Adrenal gland (tissue), 9 donors: ENCODE measurements at regions not wholly inside any gene's neighbourhood (a gene's known extent, or its start where the extent isn't known, plus 50 kb on each side); places are given as distances from the start of the nearest gene placed in this dataset.

Experiments
- DNase-seq, 7 donors: peaks; one replicate each; pipeline ENCODE4 v3.0.0-alpha.2; 2019 to 2020
- H3K27ac ChIP-seq, 5 donors: fragments of 200-600 bp; sonication (generic) in 4 of 5; 1 replicate in 3 of 5; 2 replicates in 2 of 5; pipeline versions ENCODE4 v1.5.1 to v1.8.0; 2016 to 2020; ENCODE audit warnings: mild to moderate bottlenecking in 1 of 5
- H3K27me3 ChIP-seq: fragments of 200-600 bp; 2 replicates; pipeline ENCODE4 v1.8.0; 2021
- H3K36me3 ChIP-seq, 2 donors: fragments of 200-600 bp; replicated peaks in 1 of 2; 1 replicate in 1 of 2; 2 replicates in 1 of 2; pipeline versions ENCODE4 v1.5.1 to v1.8.0; 2018 to 2022
- H3K4me1 ChIP-seq, 2 donors: fragments of 200-600 bp; replicated peaks in 1 of 2; 1 replicate in 1 of 2; 2 replicates in 1 of 2; pipeline versions ENCODE4 v1.5.1 to v1.8.0; 2018 to 2021
- H3K4me3 ChIP-seq, 4 donors: fragments of 200-600 bp; sonication (generic) in 3 of 4; one replicate each; pipeline ENCODE4 v1.5.1; 2016 to 2018
- H3K9me3 ChIP-seq, 3 donors: fragments of 200-600 bp; sonication (generic) in 1 of 3; replicated peaks in 1 of 3; 1 replicate in 2 of 3; 2 replicates in 1 of 3; pipeline versions ENCODE4 v1.5.1 to v1.8.0; 2016 to 2021
- CTCF ChIP-seq, 6 experiments: fragments of 450-650 bp in 4 of 6; fragments of 200-600 bp in 2 of 6; sonication (generic) in 1 of 6; IDR thresholded peaks; 1 replicate in 5 of 6; 2 replicates in 1 of 6; pipeline versions ENCODE4 v1.5.1 to v1.8.0; 2016 to 2021; ENCODE audit warnings: antibody characterized with exemption in 6 of 6, mild to moderate bottlenecking in 2 of 6, moderate library complexity in 1 of 6
- POLR2A ChIP-seq, 2 donors: fragments of 450-650 bp; IDR thresholded peaks; one replicate each; pipeline ENCODE4 v1.6.1; 2017; ENCODE audit warnings: antibody characterized with exemption in 2 of 2, mild to moderate bottlenecking in 2 of 2, moderate library complexity in 1 of 2
- WGBS, 4 donors: extraction: QIAGEN DNeasy Blood & Tissue Kit in 2 of 4; methylation state at CpG; one replicate each; pipeline versions ENCODE4 v1.1.5 to v1.1.7; 2013 to 2017; 5-methylcytosine and 5-hydroxymethylcytosine counted together
- intact Hi-C, 2 donors: fragments of 100-400 bp; cut with DNase I; formaldehyde crosslinking; loops; one replicate each; pipeline versions ENCODE4 v1.14.1 to v1.15.0; 2022 to 2023
- donor health status: healthy with polysubstance abuse.
- donor health status: Bipolar disorder and iron deficiency.
- donor health status: DM: yes; HTN: yes; CAD: no.
- donor health status: DM: no; HTN: no; CAD: no.
- donor health status: DM: no; HTN: no; CAD: no.

DNA sequence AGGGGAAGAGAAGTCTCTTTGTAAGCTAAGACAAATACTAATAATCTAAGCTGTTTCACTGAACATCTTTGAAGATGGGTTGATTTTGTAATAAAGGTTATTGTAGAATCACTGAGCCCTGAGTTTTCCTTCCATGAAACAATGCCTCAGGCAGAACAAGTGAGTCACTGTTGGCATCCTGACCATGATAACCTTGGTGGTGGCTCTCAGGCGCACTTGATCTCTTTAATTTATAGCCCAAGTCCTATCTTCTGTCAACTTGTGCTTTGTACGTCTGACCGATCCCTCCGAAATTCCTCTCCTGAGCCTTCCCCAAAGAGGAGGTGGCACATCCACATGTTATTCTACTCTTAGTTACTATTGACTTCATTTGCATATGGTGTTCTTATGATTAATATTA lies 812.9 kb downstream of the REEP3 start:
- no peak for TF ChIP-seq POLR2A (IDR thresholded peaks at IDR 0.05)
- TF ChIP-seq CTCF (IDR thresholded peaks at IDR 0.05) = no peak
- Histone ChIP-seq H3K4me3 (no peak overlapping the region), H3K27me3 (no peaks in the 10 kb centered on the region), H3K36me3 (no peaks in the 10 kb centered on the region), H3K9me3 (no peaks in the 10 kb centered on the region), H3K27ac (no peak overlapping the region), H3K4me1 (no peaks in the 10 kb centered on the region)
- DNase-seq = peak; percentile 47 to 65 (median 59)
- intact Hi-C loops = no loop called here
- whole genome bisulfite sequencing, 4 donors = 48 to 79% (median 55%) methylated on average over 4 of the region's 4 CpGs

- DNase-seq = no peak
- no peaks in the 10 kb centered on the region for H3K4me1 ChIP-seq
- TF ChIP-seq POLR2A (IDR thresholded peaks at IDR 0.05) (no peak), CTCF (IDR thresholded peaks at IDR 0.05) (no peak)
- H3K9me3 ChIP-seq = no peaks in the 10 kb centered on the region
- no peak overlapping the region for H3K4me3 ChIP-seq
- WGBS, 4 donors = 72 to 96% (median 86%) methylated on average over 1 of the region's 1 CpG
- H3K36me3 ChIP-seq = no peaks in the 10 kb centered on the region
- H3K27me3 ChIP-seq = no peaks in the 10 kb centered on the region
- no peak overlapping the region for H3K27ac ChIP-seq
- intact Hi-C loops = no loop called here
Observed at GRCh38 chr10:64344211-64344610, 823.0 kb downstream of the REEP3 start.

GRCh38 chr10:64345856-64346255 lies 824.7 kb downstream of the REEP3 start:
- no peak overlapping the region for H3K27ac ChIP-seq
- H3K36me3 ChIP-seq = no peaks in the 10 kb centered on the region
- no peaks in the 10 kb centered on the region for H3K27me3 ChIP-seq
- no peak for DNase-seq
- H3K4me1 ChIP-seq = no peaks in the 10 kb centered on the region
- TF ChIP-seq POLR2A (IDR thresholded peaks at IDR 0.05) (no peak), CTCF (IDR thresholded peaks at IDR 0.05) (no peak)
- intact Hi-C loops = no loop called here
- no peaks in the 10 kb centered on the region for H3K9me3 ChIP-seq
- H3K4me3 ChIP-seq = no peak overlapping the region

GRCh38 chr10:64346389-64346788 lies 825.2 kb downstream of the REEP3 start:
- Histone ChIP-seq H3K4me1 (no peaks in the 10 kb centered on the region), H3K27me3 (no peaks in the 10 kb centered on the region), H3K4me3 (no peak overlapping the region), H3K9me3 (no peaks in the 10 kb centered on the region), H3K36me3 (no peaks in the 10 kb centered on the region), H3K27ac (no peak overlapping the region)
- DNase-seq = no peak
- WGBS, 4 donors = 78 to 84% (median 82%) methylated on average over 5 of the region's 5 CpGs
- TF ChIP-seq CTCF (IDR thresholded peaks at IDR 0.05) = no peak
- TF ChIP-seq POLR2A (IDR thresholded peaks at IDR 0.05) = no peak
- intact Hi-C loops = no loop called here
